Heart right ventricle (tissue), 16 donors: ENCODE measurements at regions not wholly inside any gene's neighbourhood (a gene's known extent, or its start where the extent isn't known, plus 50 kb on each side); places are given as distances from the start of the nearest gene placed in this dataset.

ENCODE experiments used
- ATAC-seq, 8 donors: fragments of 200-7000 bp; cut with Tn5 transposase; one replicate each; pipeline ENCODE4 v1.9.1; 2020; ENCODE audit warnings: mild to moderate bottlenecking in 8 of 8, moderate library complexity in 8 of 8, moderate number of reproducible peaks in 1 of 8
- DNase-seq, 2 donors: peaks; one replicate each; pipeline ENCODE4 v3.0.0-alpha.2; 2020
- H3K27ac ChIP-seq, 10 donors: fragments of 200-600 bp; sonication (generic) in 2 of 10; one replicate each; pipeline versions ENCODE4 v1.5.0 to v1.8.0; 2020 to 2022; ENCODE audit warnings: mild to moderate bottlenecking in 3 of 10
- H3K27me3 ChIP-seq, 7 donors: fragments of 200-600 bp; one replicate each; pipeline ENCODE4 v1.8.0; 2021 to 2022; ENCODE audit warnings: mild to moderate bottlenecking in 2 of 7
- H3K36me3 ChIP-seq, 9 donors: fragments of 200-600 bp; sonication (generic) in 1 of 9; one replicate each; pipeline versions ENCODE4 v1.5.0 to v1.8.0; 2020 to 2022; ENCODE audit warnings: mild to moderate bottlenecking in 2 of 9
- H3K4me1 ChIP-seq, 9 donors: fragments of 200-600 bp; sonication (generic) in 1 of 9; one replicate each; pipeline versions ENCODE4 v1.5.0 to v1.8.0; 2020 to 2022; ENCODE audit warnings: mild to moderate bottlenecking in 4 of 9
- H3K4me3 ChIP-seq, 10 donors: fragments of 200-600 bp; sonication (generic) in 2 of 10; one replicate each; pipeline versions ENCODE4 v1.5.0 to v1.8.0; 2020 to 2022; ENCODE audit warnings: mild to moderate bottlenecking in 7 of 10, moderate library complexity in 2 of 10
- H3K9me3 ChIP-seq, 11 donors: fragments of 200-600 bp in 10 of 11; sonication (generic) in 2 of 11; one replicate each; pipeline versions ENCODE4 v1.5.0 to v1.8.0; 2013 to 2022; ENCODE audit warnings: mild to moderate bottlenecking in 2 of 11, control low read depth in 1 of 11, moderate library complexity in 1 of 11
- CTCF ChIP-seq, 9 donors: fragments of 200-600 bp; sonication (generic) in 2 of 9; IDR thresholded peaks; one replicate each; pipeline versions ENCODE4 v1.5.0 to v1.8.0; 2021 to 2022; ENCODE audit warnings: antibody characterized with exemption in 9 of 9, mild to moderate bottlenecking in 5 of 9, moderate library complexity in 1 of 9
- whole genome bisulfite sequencing, 2 donors: extraction: QIAGEN DNeasy Blood & Tissue Kit; methylation state at CpG; one replicate each; pipeline ENCODE4 v1.1.7; 2013; ENCODE audit warnings: inconsistent platforms in 1 of 2; 5-methylcytosine and 5-hydroxymethylcytosine counted together
- intact Hi-C, 10 donors: fragments of 100-400 bp; cut with DNase I; formaldehyde crosslinking; loops; one replicate each; pipeline versions ENCODE4 v1.11.1 to v1.14.2; 2022
- donor health status: Arrhythmogenic right ventricular cardiomyopathy.
- donor health status: ischemic (EF 13 %, LVEDD 7.1; RV severe dilation, severe dysfunction).
- donor health status: healthy with polysubstance abuse.
- donor health status: DM: no; HTN: yes; CAD: no.
- donor health status: DM: no; HTN: no; CAD: no.
- donor health status: ischemic (EF 25% LVEDD 6.9; RV normal size, moderate dysfunction).
- donor health status: ischemic (EF 25% LVEDD 5.7; RV mildly dilated, moderate dysfunction).
- donor health status: healthy.
- donor health status: DM: yes; HTN: yes; CAD: no.
- donor health status: Ischemic cardiomyopathy.
- donor health status: ischemic (EF 35%, LVEDD 5.7; RV mildly dilated, moderate dysfunction).
- donor health status: nonischemic (EF 11% LVEDD 7.7; RV severe dilation, severe dysfunction).
- donor health status: DM: yes; HTN: yes; CAD: no.
- donor health status: PGD.
- donor health status: ischemic (EF 29% LVEDD 5.4; RV normal size, mild dysfunction).
- donor health status: nonischemic (EF 23%, LVEDD 6.1; RV moderate dilation, normal function).

- DNase-seq (no peak), ATAC-seq (no peak)
- H3K4me3 ChIP-seq = no peak overlapping the region
- no peak overlapping the region for H3K27ac ChIP-seq
- H3K36me3 ChIP-seq = no peaks in the 10 kb centered on the region
- H3K27me3 ChIP-seq = peaks cover 0 to 7% (median 0%) of the 10 kb centered on the region in 7 donors
- H3K9me3 ChIP-seq = no peaks in the 10 kb centered on the region
- intact Hi-C loops = no loop called here
- H3K4me1 ChIP-seq = no peaks in the 10 kb centered on the region
- no peak for TF ChIP-seq CTCF (IDR thresholded peaks at IDR 0.05)
- WGBS, 2 donors = 69 to 71% methylated on average over 3 of the region's 3 CpGs
Measured at GRCh38 chrX:34716302-34716701, 59.2 kb upstream of the TMEM47 start.

- H3K9me3 ChIP-seq = no peaks in the 10 kb centered on the region
- intact Hi-C loops = no loop called here
- no peak for TF ChIP-seq CTCF (IDR thresholded peaks at IDR 0.05)
- WGBS, 2 donors = 58 to 67% methylated on average over 1 of the region's 1 CpG
- ATAC-seq (no peak), DNase-seq (no peak)
- H3K27ac ChIP-seq = no peak overlapping the region
- no peak overlapping the region for H3K4me3 ChIP-seq
- H3K36me3 ChIP-seq = no peaks in the 10 kb centered on the region
- H3K27me3 ChIP-seq = no peaks in the 10 kb centered on the region
- H3K4me1 ChIP-seq = no peaks in the 10 kb centered on the region
Measured at GRCh38 chrX:34734383-34734782, 77.3 kb upstream of the TMEM47 start.

- H3K4me1 ChIP-seq = no peaks in the 10 kb centered on the region
- DNase-seq (no peak), ATAC-seq (no peak)
- H3K27ac ChIP-seq = no peak overlapping the region
- H3K27me3 ChIP-seq = no peaks in the 10 kb centered on the region
- H3K36me3 ChIP-seq = no peaks in the 10 kb centered on the region
- no peak for TF ChIP-seq CTCF (IDR thresholded peaks at IDR 0.05)
- intact Hi-C loops = no loop called here
- no peaks in the 10 kb centered on the region for H3K9me3 ChIP-seq
- WGBS, 2 donors = 83 to 86% methylated on average over 4 of the region's 4 CpGs
- H3K4me3 ChIP-seq = no peak overlapping the region
Measured at GRCh38 chrX:34744521-34744920, 87.4 kb upstream of the TMEM47 start.

GRCh38 chrX:34749896-34750295, 92.8 kb upstream of the TMEM47 start:
- H3K4me3 ChIP-seq = no peak overlapping the region
- no peaks in the 10 kb centered on the region for H3K27me3 ChIP-seq
- DNase-seq (no peak), ATAC-seq (no peak)
- no peak for TF ChIP-seq CTCF (IDR thresholded peaks at IDR 0.05)
- H3K36me3 ChIP-seq = no peaks in the 10 kb centered on the region
- no peaks in the 10 kb centered on the region for H3K4me1 ChIP-seq
- no peak overlapping the region for H3K27ac ChIP-seq
- no peaks in the 10 kb centered on the region for H3K9me3 ChIP-seq
- 88% methylated on average over 5 of the region's 5 CpGs for WGBS, 2 donors
- intact Hi-C loops = no loop called here
